ENCODE measurements at regions not wholly inside any gene's neighbourhood (a gene's known extent, or its start where the extent isn't known, plus 50 kb on each side); places are given as distances from the start of the nearest gene placed in this dataset.
A peak's percentile ranks its signal among the peaks of the same experiment; 100 is the strongest.
"Not testable (repeated sequence)": the region's sequence is repeated elsewhere in the genome, so short reads cannot be mapped to it uniquely, and the experiment has no call there.

- DNase-seq, result no peak
These were observed 52.9 kb upstream of the IMP4 start for GRCh38 chr2:130289780-130290179.

GRCh38 chr2:130288467-130289403 lies 54.0 kb upstream of the IMP4 start:
- DNase-seq, result peak in 1 of 2 experiments; percentile 22

GRCh38 chr2:130287656-130288026 lies 55.1 kb upstream of the IMP4 start:
- no peak for DNase-seq

GRCh38 chr2:130286983-130287655 lies 55.6 kb upstream of the IMP4 start:
- DNase-seq, result no peak

- not testable (repeated sequence) for DNase-seq
These were observed 59.3 kb upstream of the IMP4 start for GRCh38 chr2:130283341-130283869.

GRCh38 chr2:130279551-130279950 lies 63.1 kb upstream of the IMP4 start:
- not testable (repeated sequence) for DNase-seq

GRCh38 chr2:130268333-130268732 lies 70.1 kb upstream of the TUBA3E start:
- DNase-seq, result not testable (repeated sequence)

GRCh38 chr2:130267572-130267971 lies 69.3 kb upstream of the TUBA3E start:
- not testable (repeated sequence) for DNase-seq

- not testable (repeated sequence) for DNase-seq
These were observed 68.6 kb upstream of the TUBA3E start for GRCh38 chr2:130266836-130267235.

- DNase-seq, result not testable (repeated sequence)
These were observed 67.5 kb upstream of the TUBA3E start for GRCh38 chr2:130265570-130266247.

- DNase-seq, result not testable (repeated sequence)
These were observed 66.7 kb upstream of the TUBA3E start for GRCh38 chr2:130264901-130265320.

GRCh38 chr2:130264501-130264900 lies 66.3 kb upstream of the TUBA3E start:
- DNase-seq, result no peak

- no peak for DNase-seq
These were observed 65.8 kb upstream of the TUBA3E start for GRCh38 chr2:130264046-130264445.

- DNase-seq, result no peak
These were observed 65.4 kb upstream of the TUBA3E start for GRCh38 chr2:130263606-130264005.

- no peak for DNase-seq
These were observed 63.9 kb upstream of the TUBA3E start for GRCh38 chr2:130261970-130262760.

- DNase-seq, result no peak
These were observed 62.9 kb upstream of the TUBA3E start for GRCh38 chr2:130261099-130261498.

- no peak for DNase-seq
These were observed 61.4 kb upstream of the TUBA3E start for GRCh38 chr2:130259594-130259993.

GRCh38 chr2:130258356-130258755 lies 60.1 kb upstream of the TUBA3E start:
- DNase-seq, result no peak

- DNase-seq, result no peak
These were observed 54.8 kb upstream of the TUBA3E start for GRCh38 chr2:130252880-130253645.

- no peak for DNase-seq
These were observed 53.8 kb upstream of the TUBA3E start for GRCh38 chr2:130251873-130252620.

- no peak for DNase-seq
These were observed 53.3 kb upstream of the TUBA3E start for GRCh38 chr2:130251535-130251872.
